ENCODE measurements at regions not wholly inside any gene's neighbourhood (a gene's known extent, or its start where the extent isn't known, plus 50 kb on each side); places are given as distances from the start of the nearest gene placed in this dataset.

DNA sequence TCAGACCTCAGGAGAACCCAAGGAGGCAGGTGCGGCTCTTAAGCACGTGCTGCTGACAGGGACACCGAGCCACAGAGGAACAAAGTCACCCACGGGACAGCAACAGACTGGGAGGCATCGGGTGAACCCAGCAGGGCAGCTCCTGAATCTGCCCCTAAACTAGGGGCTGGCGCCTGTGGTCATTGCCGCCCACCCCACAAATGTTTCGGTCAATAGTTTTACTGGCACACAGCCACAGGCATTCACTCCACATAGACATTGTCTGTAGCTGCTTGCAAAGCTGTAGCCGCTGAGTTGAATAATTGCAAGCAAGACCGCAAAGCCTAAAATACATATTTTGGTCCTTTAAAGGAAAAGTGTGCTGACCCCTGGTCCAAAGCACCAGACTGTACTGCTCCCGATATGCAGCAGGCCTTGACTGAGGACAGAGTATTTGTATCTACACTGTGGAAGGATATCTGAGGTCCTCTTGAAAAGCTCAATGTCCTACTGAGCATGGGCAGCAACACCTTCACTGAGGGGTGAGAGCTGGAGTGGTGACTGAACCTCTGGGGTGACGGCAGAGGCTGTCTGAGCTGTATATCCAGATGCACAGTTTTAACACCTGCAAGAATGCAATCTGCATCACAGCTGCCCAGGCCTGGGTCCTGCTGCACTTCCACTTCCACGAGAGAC is 310.3 kb downstream of the THBS2 start:
- no peak for TF ChIP-seq POLR2A (IDR thresholded peaks at IDR 0.05)
- TF ChIP-seq, protein P1, sequence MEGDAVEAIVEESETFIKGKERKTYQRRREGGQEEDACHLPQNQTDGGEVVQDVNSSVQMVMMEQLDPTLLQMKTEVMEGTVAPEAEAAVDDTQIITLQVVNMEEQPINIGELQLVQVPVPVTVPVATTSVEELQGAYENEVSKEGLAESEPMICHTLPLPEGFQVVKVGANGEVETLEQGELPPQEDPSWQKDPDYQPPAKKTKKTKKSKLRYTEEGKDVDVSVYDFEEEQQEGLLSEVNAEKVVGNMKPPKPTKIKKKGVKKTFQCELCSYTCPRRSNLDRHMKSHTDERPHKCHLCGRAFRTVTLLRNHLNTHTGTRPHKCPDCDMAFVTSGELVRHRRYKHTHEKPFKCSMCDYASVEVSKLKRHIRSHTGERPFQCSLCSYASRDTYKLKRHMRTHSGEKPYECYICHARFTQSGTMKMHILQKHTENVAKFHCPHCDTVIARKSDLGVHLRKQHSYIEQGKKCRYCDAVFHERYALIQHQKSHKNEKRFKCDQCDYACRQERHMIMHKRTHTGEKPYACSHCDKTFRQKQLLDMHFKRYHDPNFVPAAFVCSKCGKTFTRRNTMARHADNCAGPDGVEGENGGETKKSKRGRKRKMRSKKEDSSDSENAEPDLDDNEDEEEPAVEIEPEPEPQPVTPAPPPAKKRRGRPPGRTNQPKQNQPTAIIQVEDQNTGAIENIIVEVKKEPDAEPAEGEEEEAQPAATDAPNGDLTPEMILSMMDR (IDR thresholded peaks at IDR 0.05), result no peak
